Activated naive CD4-positive, alpha-beta T cell treated with Interleukin-2 at 50 U/mL for 16 hours (primary cell): ENCODE measurements at regions not wholly inside any gene's neighbourhood (a gene's known extent, or its start where the extent isn't known, plus 50 kb on each side); places are given as distances from the start of the nearest gene placed in this dataset.

Experiments
- DNase-seq: peaks from one replicate; pipeline ENCODE4 v3.0.0-alpha.2; 2020

GRCh38 chr10:44787480-44788075 lies 123.6 kb upstream of the TMEM72 start:
- no peak for DNase-seq

GRCh38 chr10:44788147-44789129 lies 122.7 kb upstream of the TMEM72 start:
- no peak for DNase-seq

GRCh38 chr10:44792119-44792775 lies 118.9 kb upstream of the TMEM72 start:
- no peak for DNase-seq

- no peak for DNase-seq
These were observed 111.2 kb upstream of the TMEM72 start for GRCh38 chr10:44799966-44800365.

GRCh38 chr10:44801383-44802327 lies 109.5 kb upstream of the TMEM72 start:
- no peak for DNase-seq

DNA sequence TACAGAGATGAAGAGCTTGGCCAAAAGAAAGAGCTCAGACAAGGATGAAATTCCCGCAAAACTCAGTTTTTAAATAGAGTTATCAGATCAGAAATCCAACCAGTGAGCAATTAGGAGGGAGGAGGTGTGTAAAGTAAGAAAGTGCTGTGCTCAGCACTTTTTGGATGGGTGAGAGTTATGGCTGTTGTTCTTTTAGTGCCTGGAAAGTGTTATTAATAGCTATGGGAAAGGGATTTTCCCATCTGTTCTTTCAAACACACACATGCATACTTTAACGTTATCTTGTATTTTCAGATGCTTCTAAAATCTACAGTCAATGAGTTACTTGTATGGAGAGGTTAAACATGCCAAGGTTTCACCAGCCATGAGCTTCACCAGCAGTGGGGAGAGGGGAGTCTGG lies 107.3 kb upstream of the TMEM72 start:
- no peak for DNase-seq

DNA sequence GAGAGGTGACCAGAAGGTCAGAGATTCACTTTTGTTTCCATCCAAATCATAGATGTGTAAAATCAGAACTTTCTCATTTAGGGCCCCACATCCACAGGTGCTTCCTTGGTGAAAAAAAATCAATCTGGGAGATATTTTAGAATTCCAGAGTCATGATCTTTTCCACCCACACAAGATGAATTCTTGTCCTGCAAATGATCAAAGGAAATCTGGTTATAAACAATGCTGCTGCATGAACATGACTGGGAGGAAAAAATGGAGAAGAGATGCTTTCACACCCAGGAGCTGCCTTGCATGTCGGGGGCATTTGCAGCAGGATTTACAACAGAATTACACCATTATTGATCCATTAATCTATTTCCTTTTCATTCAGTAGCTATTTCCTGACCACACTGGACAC lies 106.5 kb upstream of the TMEM72 start:
- no peak for DNase-seq

DNA sequence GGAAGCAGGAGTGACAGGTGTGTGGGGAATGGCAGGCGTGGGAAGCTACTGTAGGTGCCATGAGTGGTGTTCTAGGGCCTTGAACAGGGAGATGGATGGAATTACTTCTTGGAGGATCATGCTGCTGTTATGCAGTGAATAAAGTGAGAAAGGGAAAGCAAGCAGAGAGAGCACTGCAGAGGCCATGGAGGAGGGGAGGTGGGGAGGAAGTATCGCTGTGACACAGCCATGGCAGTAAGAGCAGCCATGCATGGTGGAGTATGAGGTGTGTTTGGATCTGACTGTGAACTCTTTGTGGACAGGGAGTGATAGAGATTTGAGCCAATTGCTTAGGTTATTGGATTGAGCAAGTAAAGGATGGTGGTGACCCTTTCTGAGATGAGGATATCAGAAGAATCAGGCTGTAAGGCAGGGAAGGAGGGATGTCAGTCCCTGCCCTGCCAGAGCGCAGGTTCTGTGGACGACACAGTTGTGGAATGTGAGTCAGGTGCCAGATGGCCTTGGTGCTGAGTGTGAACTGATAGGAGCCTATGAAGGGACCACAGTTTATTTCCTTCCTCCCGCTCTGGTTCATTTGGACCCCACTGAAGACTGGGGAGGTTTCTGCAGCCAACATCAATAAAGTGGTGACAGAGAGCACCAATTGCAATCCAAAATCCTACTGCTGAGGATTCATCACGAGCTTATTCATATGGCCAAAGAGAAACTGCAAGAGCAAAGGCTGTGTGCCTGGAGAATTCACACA lies 105.5 kb upstream of the TMEM72 start:
- no peak for DNase-seq

GRCh38 chr10:44806950-44807349 lies 104.2 kb upstream of the TMEM72 start:
- no peak for DNase-seq

GRCh38 chr10:44807451-44807850 lies 103.7 kb upstream of the TMEM72 start:
- no peak for DNase-seq

GRCh38 chr10:44809647-44810046 lies 101.5 kb upstream of the TMEM72 start:
- no peak for DNase-seq

GRCh38 chr10:44811072-44811471 lies 100.1 kb upstream of the TMEM72 start:
- DNase-seq = no peak

- no peak for DNase-seq
These were observed 97.9 kb upstream of the TMEM72 start for GRCh38 chr10:44813201-44813600.

DNA sequence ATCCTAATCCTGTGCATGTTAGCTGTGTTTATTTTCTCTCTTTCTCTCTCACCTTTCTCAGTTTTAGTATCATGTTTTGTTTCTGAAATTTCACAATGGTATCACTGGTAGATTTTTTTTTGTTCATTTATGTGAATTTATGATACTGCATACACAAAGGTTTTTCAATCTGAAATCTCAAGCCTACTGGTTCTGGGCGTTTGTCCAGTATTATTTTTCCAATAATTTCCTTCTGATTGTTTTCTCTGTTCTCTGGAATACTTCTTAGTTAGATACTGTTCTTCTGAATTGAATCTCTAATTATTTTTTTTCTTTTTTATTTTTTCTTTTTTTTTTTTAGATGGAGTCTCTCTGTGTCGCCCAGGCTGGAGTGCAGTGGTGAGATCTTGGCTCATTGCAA lies 96.2 kb upstream of the TMEM72 start:
- DNase-seq = no peak

- no peak for DNase-seq
These were observed 93.0 kb upstream of the TMEM72 start for GRCh38 chr10:44818041-44818649.

DNA sequence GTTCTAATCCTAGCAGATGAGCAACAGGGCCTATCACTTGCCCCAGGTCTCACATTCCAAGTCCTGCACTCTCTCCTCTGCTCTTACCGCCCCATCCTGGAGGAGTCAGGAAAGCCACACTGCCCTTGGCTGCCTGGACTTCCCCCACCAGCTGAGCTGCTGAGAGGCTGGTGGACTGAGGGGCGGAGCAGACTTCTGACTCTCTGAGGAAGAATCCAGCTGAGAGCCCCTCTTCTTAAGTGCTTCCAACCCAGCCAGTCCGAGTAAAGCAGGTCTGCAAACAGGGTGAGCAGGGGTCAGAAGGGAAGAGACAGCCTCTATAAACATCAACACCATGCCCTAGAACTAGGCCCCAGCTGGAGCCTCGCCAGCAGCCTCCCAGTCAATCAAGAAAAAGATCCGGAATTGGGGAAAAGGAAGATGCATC lies 92.4 kb upstream of the TMEM72 start:
- DNase-seq = no peak

- no peak for DNase-seq
These were observed 91.0 kb upstream of the TMEM72 start for GRCh38 chr10:44820094-44820493.

- no peak for DNase-seq
These were observed 89.8 kb upstream of the TMEM72 start for GRCh38 chr10:44821290-44821689.

- no peak for DNase-seq
These were observed 88.8 kb upstream of the TMEM72 start for GRCh38 chr10:44822349-44822748.

DNA sequence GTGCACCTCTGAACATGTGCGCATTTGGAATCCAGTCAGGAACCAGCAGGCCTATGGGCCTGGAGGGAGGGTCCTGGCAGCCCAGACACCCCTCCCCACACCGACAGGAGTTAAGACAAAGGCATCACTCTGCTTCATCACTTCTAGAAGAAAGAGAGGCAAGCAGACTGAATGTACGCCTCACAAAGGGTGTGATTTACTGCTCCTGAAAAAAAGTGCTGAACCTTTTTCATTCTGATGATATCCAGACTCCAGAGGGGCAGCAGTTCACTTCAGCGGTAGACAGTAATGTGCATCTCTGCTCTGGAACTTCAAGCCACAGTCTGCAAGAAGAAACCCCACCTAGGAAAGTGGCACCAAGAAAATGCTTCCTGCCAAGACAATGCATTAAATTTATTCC lies 88.2 kb upstream of the TMEM72 start:
- DNase-seq = no peak

GRCh38 chr10:44824607-44825006 lies 86.5 kb upstream of the TMEM72 start:
- no peak for DNase-seq
